Vagina (tissue), 2 donors: ENCODE measurements at regions not wholly inside any gene's neighbourhood (a gene's known extent, or its start where the extent isn't known, plus 50 kb on each side); places are given as distances from the start of the nearest gene placed in this dataset.
A peak's percentile ranks its signal among the peaks of the same experiment; 100 is the strongest.

ENCODE experiments used
- DNase-seq, 2 donors: peaks; one replicate each; pipeline ENCODE4 v3.0.0-alpha.2; 2017; ENCODE audit errors: extremely low spot score in 2 of 2
- H3K27ac ChIP-seq: fragments of 200-600 bp; sonication (generic); one replicate; pipeline ENCODE4 v1.5.1; 2019
- H3K27me3 ChIP-seq: fragments of 200-600 bp; sonication (generic); one replicate; pipeline ENCODE4 v1.5.1; 2019
- H3K36me3 ChIP-seq, 2 donors: fragments of 200-600 bp; sonication (generic); one replicate each; pipeline ENCODE4 v1.5.1; 2017 to 2019
- H3K4me1 ChIP-seq: fragments of 200-600 bp; sonication (generic); one replicate; pipeline ENCODE4 v1.5.1; 2019
- H3K4me3 ChIP-seq, 2 donors: fragments of 200-600 bp; sonication (generic); 1 replicate in 1 of 2; 2 replicates in 1 of 2; pipeline ENCODE4 v1.5.1; 2016 to 2019
- H3K9me3 ChIP-seq: fragments of 200-600 bp; sonication (generic); one replicate; pipeline ENCODE4 v1.5.1; 2019
- CTCF ChIP-seq, 3 experiments: fragments of 450-650 bp in 2 of 3; fragments of 200-600 bp in 1 of 3; sonication (generic) in 1 of 3; IDR thresholded peaks; one replicate each; pipeline ENCODE4 v1.5.1; 2017 to 2019; ENCODE audit warnings: antibody characterized with exemption in 3 of 3, mild to moderate bottlenecking in 2 of 3, moderate library complexity in 2 of 3
- POLR2A ChIP-seq, 2 donors: fragments of 450-650 bp; IDR thresholded peaks; one replicate each; pipeline ENCODE4 v1.6.1; 2017; ENCODE audit warnings: antibody characterized with exemption in 2 of 2, mild to moderate bottlenecking in 2 of 2, moderate library complexity in 2 of 2
- POLR2AphosphoS5 ChIP-seq, 2 donors: sonication (generic); formaldehyde crosslinking; IDR thresholded peaks; one replicate each; pipeline ENCODE4 v1.9.0; 2017; ENCODE audit warnings: antibody characterized with exemption in 2 of 2, mild to moderate bottlenecking in 2 of 2, low read depth in 1 of 2; ENCODE audit not compliant: insufficient read depth in 1 of 2
- intact Hi-C: fragments of 100-400 bp; cut with DNase I; formaldehyde crosslinking; loops from one replicate; pipeline ENCODE4 v1.15.1; 2023

- Histone ChIP-seq H3K27me3 (no peaks in the 10 kb centered on the region), H3K9me3 (no peaks in the 10 kb centered on the region), H3K27ac (no peak overlapping the region), H3K4me1 (no peaks in the 10 kb centered on the region), H3K36me3 (no peaks in the 10 kb centered on the region), H3K4me3 (no peak overlapping the region)
- intact Hi-C loops, result no loop called here
- TF ChIP-seq POLR2AphosphoS5 (IDR thresholded peaks at IDR 0.05; ENCODE audit: insufficient read depth in 1 of 2, low read depth in 1 of 2) (no peak), CTCF (IDR thresholded peaks at IDR 0.05) (no peak), POLR2A (IDR thresholded peaks at IDR 0.05) (no peak)
- DNase-seq, result no peak
These were observed 83.6 kb upstream of the ADAMTSL1 start for GRCh38 chr9:18390393-18390792.

GRCh38 chr9:18393340-18394130 lies 80.4 kb upstream of the ADAMTSL1 start:
- DNase-seq, result no peak
- intact Hi-C loops, result no loop called here
- Histone ChIP-seq H3K4me1 (no peaks in the 10 kb centered on the region), H3K27me3 (no peaks in the 10 kb centered on the region), H3K4me3 (no peak overlapping the region), H3K9me3 (no peaks in the 10 kb centered on the region), H3K27ac (peak overlapping the region; percentile 72), H3K36me3 (no peaks in the 10 kb centered on the region)
- TF ChIP-seq POLR2AphosphoS5 (IDR thresholded peaks at IDR 0.05; ENCODE audit: insufficient read depth in 1 of 2, low read depth in 1 of 2), result peak in 1 of 2 donors; percentile 84
- no peak for TF ChIP-seq POLR2A (IDR thresholded peaks at IDR 0.05)

GRCh38 chr9:18394847-18395351 lies 79.1 kb upstream of the ADAMTSL1 start:
- H3K36me3 ChIP-seq, result no peaks in the 10 kb centered on the region
- intact Hi-C loops, result no loop called here

GRCh38 chr9:18396102-18396728 lies 77.7 kb upstream of the ADAMTSL1 start:
- TF ChIP-seq CTCF (IDR thresholded peaks at IDR 0.05), result no peak
- no peak for TF ChIP-seq POLR2AphosphoS5 (IDR thresholded peaks at IDR 0.05; ENCODE audit: insufficient read depth in 1 of 2, low read depth in 1 of 2)
- no peak for TF ChIP-seq POLR2A (IDR thresholded peaks at IDR 0.05)
- no peaks in the 10 kb centered on the region for H3K27me3 ChIP-seq
- no peaks in the 10 kb centered on the region for H3K4me1 ChIP-seq
- intact Hi-C loops, result no loop called here
- H3K9me3 ChIP-seq, result no peaks in the 10 kb centered on the region
- no peak overlapping the region for H3K27ac ChIP-seq
- no peaks in the 10 kb centered on the region for H3K36me3 ChIP-seq
- DNase-seq, result no peak
- H3K4me3 ChIP-seq, result no peak overlapping the region

More at GRCh38 chr9:18394847-18395351, 79.1 kb upstream of the ADAMTSL1 start:
- Histone ChIP-seq H3K4me1 (no peaks in the 10 kb centered on the region), H3K27ac (peak overlapping the region; percentile 72), H3K27me3 (no peaks in the 10 kb centered on the region), H3K4me3 (no peak overlapping the region), H3K9me3 (no peaks in the 10 kb centered on the region)
- DNase-seq, result no peak
- no peak for TF ChIP-seq POLR2A (IDR thresholded peaks at IDR 0.05)
- TF ChIP-seq POLR2AphosphoS5 (IDR thresholded peaks at IDR 0.05; ENCODE audit: insufficient read depth in 1 of 2, low read depth in 1 of 2), result no peak
- TF ChIP-seq CTCF (IDR thresholded peaks at IDR 0.05), result no peak

- Histone ChIP-seq H3K36me3 (no peaks in the 10 kb centered on the region), H3K27ac (no peak overlapping the region), H3K27me3 (no peaks in the 10 kb centered on the region), H3K4me3 (no peak overlapping the region), H3K9me3 (no peaks in the 10 kb centered on the region), H3K4me1 (no peaks in the 10 kb centered on the region)
- no peak for DNase-seq
- intact Hi-C loops, result no loop called here
- TF ChIP-seq POLR2AphosphoS5 (IDR thresholded peaks at IDR 0.05; ENCODE audit: insufficient read depth in 1 of 2, low read depth in 1 of 2) (peak in 1 of 2 donors; percentile 38), CTCF (IDR thresholded peaks at IDR 0.05) (no peak)
These were observed 76.9 kb upstream of the ADAMTSL1 start for GRCh38 chr9:18397076-18397475.
